ENCODE measurements at regions not wholly inside any gene's neighbourhood (a gene's known extent, or its start where the extent isn't known, plus 50 kb on each side); places are given as distances from the start of the nearest gene placed in this dataset.

DNA sequence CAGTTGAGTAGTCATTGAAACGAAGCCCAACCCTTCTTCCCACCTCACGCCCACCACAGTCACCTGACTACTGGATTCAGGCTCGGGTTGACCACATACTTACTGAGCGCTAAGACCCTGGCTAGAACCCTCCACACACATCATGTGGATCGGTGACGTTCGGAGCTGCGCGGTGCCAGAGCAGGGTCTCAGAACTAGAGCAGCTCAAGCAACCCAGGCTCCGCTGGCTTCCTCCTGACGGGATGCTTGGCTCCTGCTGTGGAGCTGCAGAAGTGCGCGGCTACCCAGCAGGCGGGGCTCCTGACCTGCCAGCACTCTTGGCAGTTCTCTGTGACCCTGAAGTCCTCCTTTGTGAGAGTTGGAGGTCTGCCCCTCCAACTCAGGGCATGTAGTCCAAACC, 90.6 kb upstream of the MBOAT2 start:
- TF ChIP-seq, protein P1, sequence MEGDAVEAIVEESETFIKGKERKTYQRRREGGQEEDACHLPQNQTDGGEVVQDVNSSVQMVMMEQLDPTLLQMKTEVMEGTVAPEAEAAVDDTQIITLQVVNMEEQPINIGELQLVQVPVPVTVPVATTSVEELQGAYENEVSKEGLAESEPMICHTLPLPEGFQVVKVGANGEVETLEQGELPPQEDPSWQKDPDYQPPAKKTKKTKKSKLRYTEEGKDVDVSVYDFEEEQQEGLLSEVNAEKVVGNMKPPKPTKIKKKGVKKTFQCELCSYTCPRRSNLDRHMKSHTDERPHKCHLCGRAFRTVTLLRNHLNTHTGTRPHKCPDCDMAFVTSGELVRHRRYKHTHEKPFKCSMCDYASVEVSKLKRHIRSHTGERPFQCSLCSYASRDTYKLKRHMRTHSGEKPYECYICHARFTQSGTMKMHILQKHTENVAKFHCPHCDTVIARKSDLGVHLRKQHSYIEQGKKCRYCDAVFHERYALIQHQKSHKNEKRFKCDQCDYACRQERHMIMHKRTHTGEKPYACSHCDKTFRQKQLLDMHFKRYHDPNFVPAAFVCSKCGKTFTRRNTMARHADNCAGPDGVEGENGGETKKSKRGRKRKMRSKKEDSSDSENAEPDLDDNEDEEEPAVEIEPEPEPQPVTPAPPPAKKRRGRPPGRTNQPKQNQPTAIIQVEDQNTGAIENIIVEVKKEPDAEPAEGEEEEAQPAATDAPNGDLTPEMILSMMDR (IDR thresholded peaks at IDR 0.05): no peak
- no peak for TF ChIP-seq POLR2A (IDR thresholded peaks at IDR 0.05)

Measured in suprapubic skin (tissue), 3 donors.